ENCODE measurements at regions not wholly inside any gene's neighbourhood (a gene's known extent, or its start where the extent isn't known, plus 50 kb on each side); places are given as distances from the start of the nearest gene placed in this dataset.
"Not testable (repeated sequence)": the region's sequence is repeated elsewhere in the genome, so short reads cannot be mapped to it uniquely, and the experiment has no call there.

DNA sequence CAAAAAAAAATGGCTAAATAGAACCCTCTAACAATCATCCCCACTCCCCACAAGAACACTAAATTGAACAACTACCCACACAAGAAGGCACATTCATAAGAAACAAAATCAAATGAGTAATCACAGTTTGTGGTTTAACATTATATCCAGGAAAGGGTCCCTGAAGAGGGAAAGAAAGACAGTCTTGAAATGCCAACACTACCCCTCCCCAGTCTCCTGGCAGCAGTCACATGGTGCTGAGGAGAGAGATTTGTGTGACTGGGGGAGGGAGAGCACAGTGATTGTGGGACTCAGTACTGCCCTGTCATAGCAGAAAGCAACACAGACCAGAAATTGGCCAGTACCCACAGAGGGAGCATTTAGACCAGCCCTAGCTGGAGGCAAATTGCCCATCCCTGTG is 443.7 kb upstream of the BTBD3 start:
- no peak for DNase-seq

DNA sequence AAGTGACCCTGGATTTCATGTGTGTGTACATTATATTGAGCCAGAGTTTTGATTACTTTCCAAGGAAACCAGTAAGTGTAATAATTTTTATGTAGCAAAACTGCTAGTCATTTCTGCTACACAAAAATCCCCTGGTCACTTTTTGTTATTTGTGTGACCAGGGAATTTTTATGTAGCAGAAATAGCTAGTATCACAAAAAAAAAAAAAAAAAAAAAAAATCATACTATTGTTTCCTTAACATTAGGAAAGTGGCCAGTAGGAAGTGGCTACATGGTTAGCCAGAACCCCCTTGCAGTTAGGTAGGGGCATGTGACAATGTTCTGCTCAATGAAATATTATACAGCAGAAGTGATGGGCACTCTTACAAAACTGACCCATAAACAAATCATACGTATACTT is 434.0 kb upstream of the BTBD3 start:
- no peak for DNase-seq

DNA sequence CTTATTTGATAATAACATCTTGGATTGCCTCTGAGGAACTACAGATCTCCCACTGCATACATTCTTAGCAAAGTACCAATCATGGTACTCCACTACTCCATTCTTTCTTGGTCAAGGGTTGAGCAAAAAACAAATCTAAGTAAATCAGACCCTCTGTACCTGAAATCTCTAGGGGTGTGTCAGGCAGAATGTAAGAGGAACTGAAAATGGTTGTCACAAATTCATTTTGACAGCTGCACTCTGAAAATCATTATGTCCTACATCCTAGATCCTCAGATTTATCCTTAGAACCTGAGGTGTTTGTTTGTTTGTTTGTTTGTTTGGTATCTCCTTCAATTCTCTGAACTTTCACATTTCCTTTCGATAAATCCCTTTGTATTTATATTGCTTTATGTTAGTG is 433.2 kb upstream of the BTBD3 start:
- no peak for DNase-seq

DNA sequence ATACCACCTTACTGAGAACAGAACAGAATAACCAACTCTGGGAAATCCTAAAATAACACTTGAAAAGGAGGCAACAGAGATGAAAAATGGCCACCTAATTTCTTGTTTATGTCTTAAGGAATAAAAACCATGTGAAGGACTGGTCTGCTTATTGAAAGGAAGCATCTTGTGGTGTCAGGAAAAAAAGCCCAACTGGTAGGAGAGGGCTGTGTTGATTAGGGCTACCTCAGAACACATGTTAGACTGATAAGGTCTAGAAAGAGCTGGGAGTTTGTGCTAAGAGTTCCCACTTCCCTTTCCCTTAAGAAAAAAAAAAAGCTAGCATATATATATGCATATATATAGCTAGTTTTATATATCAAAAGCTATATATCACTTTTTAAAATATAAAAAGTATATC is 425.3 kb upstream of the BTBD3 start:
- no peak for DNase-seq

DNA sequence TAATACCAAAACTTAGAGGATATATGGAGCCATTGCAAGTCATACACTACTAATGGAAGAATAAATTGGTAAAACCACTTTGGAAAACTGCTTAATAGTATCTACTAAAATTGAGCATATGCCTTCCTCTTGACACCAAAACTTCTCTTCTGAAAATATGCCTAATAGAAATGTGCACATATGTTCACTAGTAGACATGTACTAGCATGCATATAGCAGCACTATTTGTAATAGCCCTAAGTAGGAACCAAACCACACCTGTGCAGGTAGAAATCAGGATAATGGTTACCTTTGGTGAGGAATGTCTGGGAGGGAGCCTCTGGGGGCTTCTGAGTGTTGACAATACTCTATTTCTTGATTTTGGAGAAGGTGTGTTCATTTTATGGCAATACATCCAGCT is 424.8 kb upstream of the BTBD3 start:
- DNase-seq: no peak

DNA sequence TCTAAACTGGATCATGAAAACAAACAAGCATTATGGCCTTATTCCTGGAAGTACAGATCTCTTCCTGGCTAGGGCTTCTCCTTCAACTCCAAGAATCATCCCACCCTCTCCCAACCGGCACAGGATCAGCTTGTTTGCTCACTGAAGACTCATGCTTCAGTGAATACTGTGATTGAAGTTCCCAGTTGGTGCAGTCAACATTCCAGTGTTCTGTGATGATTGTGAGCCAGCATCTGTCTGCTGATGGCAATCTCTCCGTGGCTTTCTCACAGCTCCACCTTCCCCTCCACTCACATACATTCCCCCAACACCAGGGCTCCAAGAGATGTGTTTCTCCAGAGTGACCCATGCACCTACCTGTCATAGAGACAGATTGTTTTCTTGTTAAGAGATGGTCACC is 421.3 kb upstream of the BTBD3 start:
- no peak for DNase-seq

DNA sequence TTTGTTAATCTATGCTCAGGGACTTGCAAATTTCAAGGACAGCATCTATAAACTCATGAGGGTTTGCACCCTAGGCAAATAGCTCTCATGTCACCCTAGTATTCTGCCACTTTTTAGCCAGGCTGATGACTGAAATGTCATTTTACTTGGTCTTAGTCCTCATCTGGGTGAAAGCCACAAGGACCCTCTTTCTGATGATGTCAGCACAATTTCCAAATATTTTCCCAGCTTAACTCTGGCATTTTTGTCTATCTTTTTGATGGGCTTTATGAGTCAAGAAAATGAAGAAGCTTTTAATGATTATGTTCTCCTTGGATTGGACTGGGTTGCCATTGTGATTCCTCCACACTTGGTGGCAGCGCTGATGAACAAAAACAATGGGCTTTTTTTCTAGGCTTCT is 420.1 kb upstream of the BTBD3 start:
- DNase-seq: no peak

DNA sequence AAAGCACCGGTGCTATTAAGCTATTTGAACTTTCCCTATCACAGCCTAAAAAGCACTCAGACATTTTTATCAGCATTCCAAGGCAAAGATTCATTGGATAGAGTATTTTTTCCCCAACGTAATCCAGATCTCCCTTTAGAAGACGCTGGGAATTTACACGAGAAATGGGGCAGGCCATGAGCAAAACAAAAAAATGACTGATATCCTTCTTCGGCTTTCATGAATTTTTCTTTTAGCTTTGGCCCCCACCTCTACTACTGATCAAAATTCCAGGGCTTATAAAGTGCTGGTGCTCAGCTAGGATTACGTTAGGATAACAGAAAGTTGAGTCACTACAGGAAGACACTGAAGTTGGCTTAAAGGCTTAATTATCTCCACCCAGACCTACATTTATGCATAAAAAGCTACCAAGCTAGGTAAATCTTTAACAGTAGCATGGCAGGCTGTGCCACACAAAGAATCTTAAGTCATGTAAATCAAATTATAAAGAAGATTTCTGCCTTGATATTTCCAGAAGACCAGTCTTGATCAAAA is 418.5 kb upstream of the BTBD3 start:
- no peak for DNase-seq

DNA sequence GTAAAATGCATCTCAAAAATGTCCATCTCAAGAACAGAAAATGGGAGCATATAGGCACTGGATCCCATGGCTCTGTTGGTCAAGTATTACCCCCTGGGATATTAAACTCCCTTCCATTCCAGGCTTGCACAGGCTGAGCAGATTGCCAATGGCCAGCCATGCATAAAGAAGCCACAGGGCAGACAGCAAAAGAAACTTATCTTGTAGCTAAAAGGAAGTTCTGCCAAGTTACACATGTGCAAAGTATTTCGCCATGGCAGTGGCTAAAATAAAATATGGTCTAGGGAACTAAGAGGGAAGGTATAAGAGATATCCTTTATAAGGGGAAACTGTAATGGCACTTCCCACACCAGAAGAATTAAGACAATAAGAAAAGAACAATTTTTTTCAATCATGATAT is 415.6 kb upstream of the BTBD3 start:
- DNase-seq: no peak

DNA sequence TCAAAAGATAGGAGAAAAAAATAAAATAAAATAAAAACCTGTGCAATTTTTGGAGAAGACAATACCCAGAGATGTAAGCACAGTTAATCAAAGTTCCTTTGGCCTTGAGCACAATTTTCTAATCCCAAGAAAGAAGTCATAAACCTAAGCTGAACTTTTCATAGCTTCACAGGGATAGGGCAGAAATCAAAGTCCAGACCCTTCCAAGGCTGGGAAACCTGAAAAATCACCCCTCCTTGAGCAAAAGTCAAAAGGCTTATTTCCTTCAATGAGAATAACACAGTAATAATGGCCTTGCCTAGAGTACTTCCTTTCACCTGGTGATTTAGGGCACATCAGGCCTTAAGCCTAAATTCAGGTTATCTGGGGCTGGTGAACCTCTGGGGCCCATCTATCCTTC is 415.0 kb upstream of the BTBD3 start:
- DNase-seq: no peak

DNA sequence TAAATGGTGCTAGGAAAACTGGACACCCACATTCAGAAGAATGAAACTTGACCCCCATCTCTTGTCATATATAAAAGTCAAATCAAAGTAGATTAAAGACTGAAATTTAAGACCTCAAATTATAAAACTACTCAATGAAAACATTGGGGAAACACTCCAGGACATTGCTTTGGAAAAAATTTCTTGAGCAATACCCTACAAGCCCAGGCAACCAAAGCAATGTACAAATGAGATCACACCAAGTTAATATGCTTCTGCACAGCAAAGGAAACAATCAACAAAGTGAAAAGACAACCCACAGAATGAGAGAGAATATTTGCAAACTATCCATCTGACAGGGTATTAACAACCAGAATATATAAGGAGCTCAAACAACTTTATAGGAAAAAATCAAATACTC is 407.9 kb upstream of the BTBD3 start:
- DNase-seq: no peak

DNA sequence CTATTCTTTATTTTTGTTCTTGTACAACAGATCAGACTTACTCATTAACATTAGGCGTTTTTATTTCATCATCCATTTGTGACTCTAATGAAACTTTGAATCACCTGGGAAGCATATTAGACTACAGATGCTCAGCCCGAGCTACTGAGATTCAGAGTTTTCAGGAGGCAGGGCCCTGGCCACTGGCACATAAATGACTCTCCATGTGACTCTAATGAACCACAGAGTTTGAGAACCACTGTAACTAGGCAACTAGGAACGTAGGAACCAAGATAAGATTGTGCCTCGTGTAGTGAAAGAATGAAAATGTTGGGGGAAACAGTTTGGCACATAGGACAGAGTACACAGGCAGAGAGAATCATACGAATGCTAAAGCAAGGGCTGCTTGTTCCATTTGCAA is 405.9 kb upstream of the BTBD3 start:
- DNase-seq: no peak

DNA sequence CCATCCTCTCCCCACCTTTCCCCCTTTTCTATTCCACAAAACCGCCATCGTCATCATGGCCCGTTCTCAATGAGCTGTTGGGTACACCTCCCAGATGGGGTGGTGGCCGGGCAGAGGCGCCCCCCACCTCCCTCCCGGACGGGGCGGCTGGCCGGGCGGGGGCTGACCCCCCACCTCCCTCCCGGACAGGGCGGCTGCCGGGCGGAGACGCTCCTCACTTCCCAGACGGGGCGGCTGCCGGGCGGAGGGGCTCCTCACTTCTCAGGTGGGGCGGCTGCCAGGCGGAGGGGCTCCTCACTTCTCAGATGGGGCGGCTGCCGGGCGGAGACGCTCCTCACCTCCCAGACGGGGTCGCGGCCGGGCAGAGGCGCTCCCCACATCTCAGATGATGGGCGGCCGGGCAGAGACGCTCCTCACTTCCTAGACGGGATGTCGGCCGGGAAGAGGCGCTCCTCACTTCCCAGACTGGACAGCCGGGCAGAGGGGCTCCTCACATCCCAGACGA is 404.4 kb upstream of the BTBD3 start:
- DNase-seq: not testable (repeated sequence)

DNA sequence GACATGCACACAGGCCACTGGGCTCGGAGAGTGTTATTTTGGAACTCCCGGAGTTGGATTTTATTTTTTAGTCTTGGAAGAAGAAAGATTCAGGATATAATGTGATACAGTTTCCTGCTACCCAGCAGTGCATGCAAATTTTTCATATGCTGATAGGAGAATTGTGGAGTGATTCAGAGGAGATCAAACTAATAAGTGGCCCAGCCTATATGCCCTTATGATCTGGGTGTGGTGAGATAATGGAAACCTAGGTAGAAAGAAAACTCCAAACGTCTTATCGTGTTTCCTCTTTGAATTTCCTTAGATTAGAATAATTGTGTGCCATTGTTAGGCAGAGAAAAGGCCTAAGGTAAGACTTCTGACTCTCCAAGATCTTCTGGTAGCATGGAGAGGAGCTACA is 401.2 kb upstream of the BTBD3 start:
- DNase-seq: no peak

DNA sequence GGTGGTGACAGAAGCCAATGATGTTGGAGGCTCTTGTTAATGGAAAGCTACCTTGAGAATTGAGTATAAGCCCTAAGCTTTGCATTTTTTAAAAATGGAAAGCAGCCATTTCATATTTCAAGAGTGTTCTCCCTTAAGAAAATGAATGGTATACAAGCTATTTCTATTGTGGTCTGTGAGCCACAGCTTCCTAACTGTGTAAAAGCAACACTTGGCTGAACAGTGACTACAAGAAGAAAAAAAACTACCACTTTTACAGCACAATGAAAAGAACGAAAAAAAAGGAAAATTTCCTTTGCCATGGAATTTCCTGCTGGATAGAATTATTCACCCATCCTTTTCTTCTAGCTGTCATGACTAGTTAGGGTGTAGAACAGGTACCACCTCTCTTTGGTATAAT is 397.1 kb upstream of the BTBD3 start:
- DNase-seq: no peak

DNA sequence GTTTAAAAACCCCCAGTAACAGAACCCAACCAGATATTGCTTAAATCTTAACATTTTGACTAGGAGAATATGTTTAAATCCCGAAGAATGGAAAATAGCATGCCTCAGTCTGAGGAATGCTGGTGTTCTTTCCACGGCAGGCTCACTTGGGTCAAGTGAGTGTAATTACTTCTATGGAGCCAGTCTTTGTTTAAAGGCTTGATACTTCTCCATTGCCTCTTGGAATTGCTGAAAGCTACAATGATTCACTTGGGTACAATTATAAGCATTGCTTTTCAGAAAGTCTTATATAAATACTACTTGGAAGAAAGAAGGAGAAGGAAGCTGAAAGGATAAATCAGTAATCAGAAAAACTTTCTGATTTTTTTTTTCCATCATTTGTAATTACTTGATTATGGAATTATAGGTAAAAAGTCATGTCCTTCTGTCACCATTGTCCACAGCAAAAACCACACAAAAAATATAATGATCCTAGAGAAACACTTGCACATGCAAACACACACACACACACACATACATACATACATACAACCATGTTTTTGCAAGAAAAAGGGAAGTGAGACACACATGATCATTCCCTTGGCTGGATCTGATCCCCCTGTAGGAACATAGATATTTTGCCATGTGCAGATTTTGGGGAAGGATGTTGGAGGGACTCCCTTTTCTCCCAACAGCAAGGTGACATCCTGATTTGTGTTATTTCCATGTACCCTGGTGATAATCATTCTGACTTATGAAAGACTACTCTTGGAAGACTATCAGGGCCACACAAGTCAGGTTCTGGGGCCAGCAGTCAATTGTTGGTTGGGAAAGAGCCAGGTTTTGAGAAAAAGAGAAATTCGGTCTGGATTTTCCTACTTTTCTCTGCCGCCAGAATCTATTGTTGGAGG is 396.0 kb upstream of the BTBD3 start:
- no peak for DNase-seq

DNA sequence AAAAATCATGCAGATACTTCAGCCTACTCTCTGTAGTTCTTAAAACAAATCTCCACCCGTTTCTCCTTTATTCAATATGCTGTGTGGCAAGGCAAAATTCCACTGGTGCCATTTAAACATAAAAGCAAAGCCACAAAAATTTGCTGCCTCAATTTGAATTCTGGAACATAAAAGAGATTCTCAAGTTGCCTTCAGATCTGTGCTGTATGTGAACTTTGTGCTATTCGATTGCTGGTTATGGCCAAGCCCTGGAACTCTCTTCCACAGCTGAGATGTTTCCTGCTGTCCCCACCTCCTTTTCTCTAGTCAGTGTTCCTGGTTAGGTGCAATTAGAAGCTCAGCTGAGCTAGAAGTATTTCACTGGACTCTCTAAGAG is 395.3 kb upstream of the BTBD3 start:
- no peak for DNase-seq

DNA sequence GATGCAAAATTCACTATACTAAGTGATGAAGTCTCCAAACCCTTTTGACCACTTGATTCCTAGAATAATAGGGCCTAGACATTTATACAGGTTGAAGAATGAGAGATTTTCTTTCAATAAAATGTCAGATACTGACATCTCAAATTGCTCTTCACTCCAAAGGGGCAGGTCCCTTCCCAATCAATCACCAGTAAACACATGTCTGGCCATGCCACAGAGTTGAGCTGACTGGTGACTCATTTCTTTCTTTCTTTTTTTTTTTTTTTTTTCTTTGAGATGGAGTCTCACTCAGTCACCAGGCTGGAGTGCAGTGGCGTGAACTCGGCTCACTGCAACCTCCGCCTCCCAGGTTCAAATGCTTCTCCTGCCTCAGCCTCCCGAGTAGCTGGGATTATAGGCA is 388.6 kb upstream of the BTBD3 start:
- no peak for DNase-seq

DNA sequence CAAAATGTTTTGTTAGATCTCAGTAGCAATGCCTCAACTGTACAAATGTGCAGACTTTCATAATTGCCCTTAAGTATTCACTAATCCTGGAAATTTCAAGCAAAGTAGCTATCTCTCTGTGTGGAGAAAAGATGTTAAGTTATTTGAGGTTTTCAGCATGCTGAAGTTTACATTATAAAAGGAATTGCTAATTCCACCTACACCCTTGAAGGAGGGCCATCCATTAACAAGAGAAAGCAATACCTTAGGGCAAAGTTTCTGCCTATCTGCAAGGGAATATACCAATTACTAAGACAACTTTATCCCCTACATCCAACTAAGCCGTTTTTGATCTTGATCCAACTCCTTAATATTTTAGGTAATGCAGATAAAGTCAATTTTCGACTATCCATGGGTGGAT is 380.7 kb upstream of the BTBD3 start:
- no peak for DNase-seq

DNA sequence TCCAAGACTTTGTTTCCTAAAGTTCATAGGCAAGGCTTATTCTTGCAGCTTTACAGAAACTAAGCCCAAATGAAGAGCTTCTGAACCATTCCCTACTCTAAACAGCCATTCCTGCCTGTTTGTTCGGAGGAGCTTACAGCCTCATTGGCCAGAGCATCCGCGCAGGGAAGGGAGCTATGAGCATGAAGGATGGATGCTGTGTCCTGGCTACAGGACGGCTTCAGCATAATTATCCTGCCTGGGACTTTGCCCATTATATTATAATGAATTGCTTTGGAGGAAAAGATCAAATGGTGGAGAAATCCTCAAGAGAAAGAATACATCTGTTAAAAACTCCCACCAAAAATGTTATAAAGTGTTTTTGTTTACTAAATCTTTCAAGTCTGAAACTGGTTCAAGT is 378.2 kb upstream of the BTBD3 start:
- DNase-seq: no peak

DNA sequence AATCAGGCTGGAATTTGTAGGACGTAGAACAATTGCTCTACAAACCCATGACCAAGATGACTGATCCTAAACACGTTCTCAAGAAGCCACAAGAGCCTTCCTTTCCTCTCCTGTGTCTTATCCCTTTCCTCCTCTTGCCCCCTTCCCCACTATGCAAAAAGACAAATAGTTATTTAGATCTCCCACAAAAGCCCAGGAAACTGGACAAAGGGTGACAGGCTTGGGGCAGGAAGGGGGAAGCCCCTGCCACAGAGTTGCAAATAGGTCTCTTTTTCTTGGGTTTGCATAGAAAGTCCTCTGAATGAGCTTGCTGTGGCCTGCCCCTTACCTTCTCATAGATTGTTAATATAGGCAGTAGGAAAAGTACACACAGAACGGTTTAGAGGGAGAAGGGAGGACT is 377.1 kb upstream of the BTBD3 start:
- DNase-seq: no peak

DNA sequence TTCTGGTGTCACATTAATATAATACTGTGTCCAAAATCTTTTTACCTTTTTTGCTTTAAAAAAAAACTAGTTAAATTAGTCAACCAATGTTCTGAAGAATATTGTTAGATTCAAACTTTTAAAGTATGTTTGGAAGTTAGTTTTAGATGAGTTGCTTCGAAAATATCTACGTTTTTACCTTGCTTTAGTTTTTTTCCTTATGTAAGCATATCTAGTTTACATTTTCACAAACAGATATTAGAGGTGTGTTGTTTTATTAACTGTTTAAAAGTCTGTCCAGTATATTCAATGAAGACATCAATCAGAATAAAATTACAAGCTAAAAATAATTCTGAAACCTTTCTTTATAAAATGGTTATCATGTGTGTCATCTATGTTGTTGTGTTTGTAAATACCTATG is 375.0 kb upstream of the BTBD3 start:
- no peak for DNase-seq

DNA sequence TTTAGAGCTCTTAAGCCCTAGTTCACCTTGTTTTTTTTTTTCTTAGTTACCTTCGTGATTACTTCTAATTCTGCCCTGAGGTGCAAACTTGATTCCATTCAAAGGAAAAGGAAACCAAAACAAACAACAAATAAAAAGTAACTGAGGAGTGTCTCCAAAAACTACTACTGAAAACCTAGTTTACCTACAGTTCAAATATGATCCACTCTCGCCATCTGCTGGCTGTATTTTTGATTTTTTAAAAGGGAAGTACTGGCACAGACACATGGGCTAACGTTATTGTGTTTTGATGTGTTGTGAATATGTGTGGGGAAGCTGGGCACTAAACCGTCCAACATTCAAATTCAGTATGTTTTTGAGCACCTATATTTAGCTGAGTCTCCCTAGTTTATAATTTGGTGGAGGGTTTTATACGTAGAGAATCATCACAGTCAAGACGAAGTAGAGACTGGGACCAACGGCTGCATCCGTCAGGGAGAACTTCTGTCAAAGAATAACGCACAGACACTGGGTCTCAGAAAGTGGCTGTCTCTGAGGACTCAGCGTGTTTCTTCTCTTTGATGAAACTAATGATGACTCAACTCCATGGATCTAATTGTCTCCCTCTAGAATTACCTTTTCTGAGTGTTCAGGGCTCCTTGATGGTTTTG is 373.5 kb upstream of the BTBD3 start:
- DNase-seq: peak; percentile 57 to 72

DNA sequence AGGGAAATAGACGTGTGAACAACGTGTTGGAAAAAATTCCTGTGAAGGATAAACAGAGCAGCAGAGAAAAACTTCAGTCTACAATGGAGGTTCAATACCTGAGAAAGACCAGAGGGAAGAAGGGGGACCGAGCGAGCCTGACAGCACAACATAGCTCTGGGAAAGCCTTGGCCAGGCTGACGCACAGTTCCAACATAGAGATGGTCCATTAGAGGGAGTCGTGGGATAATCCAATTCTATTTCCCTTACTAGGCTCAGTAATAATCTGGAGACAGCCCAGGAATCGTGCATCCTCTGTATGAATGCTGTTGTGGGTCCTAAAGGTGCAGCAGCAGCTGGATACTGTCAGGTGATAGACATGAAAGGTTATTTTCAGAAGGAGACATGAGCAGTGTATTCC is 370.8 kb upstream of the BTBD3 start:
- DNase-seq: peak; percentile 8 to 12
